PC-3 (cell line): ENCODE measurements at regions not wholly inside any gene's neighbourhood (a gene's known extent, or its start where the extent isn't known, plus 50 kb on each side); places are given as distances from the start of the nearest gene placed in this dataset.

Experiments
- CTCF ChIP-seq: fragments of 300-600 bp; sonication (generic); conservative IDR thresholded peaks from 2 replicates; pipeline ENCODE4 v1.5.1; 2017; ENCODE audit warnings: antibody characterized with exemption, low read depth, mild to moderate bottlenecking, low read length
- EZH2 ChIP-seq: fragments of 300-600 bp; sonication (generic); IDR thresholded peaks from one replicate; pipeline ENCODE4 v1.6.1; 2017; ENCODE audit warnings: antibody characterized with exemption, mild to moderate bottlenecking, low read length; ENCODE audit not compliant: unreplicated experiment

GRCh38 chrX:147468600-147468999, 443.1 kb upstream of the FMR1 start:
- TF ChIP-seq CTCF (no peak), EZH2 (no peak)
